ENCODE measurements at regions not wholly inside any gene's neighbourhood (a gene's known extent, or its start where the extent isn't known, plus 50 kb on each side); places are given as distances from the start of the nearest gene placed in this dataset.

GRCh38 chr1:192108161-192108560 lies 50.1 kb upstream of the RGS18 start:
- intact Hi-C loops (cut with micrococcal nuclease) (no loop called here), in situ Hi-C loops (cut with MboI) (no loop called here)
- H3K36me3 ChIP-seq (ENCODE audit: control insufficient read depth, insufficient read depth, low read length), result no peaks in the 10 kb centered on the region
- peak overlapping the region in 1 of 2 experiments; percentile 53; a peak in 2 of 4 replicates for H3K9ac ChIP-seq (ENCODE audit: insufficient read depth in 1 of 2, low read depth in 2 of 2, low read length in 2 of 2)
- peak; percentile 85 for FAIRE-seq
- WGBS (ENCODE audit: insufficient coverage, low coverage, missing lambda C conversion rate), result 0% methylated on average over 2 of the region's 2 CpGs
- no peaks in the 10 kb centered on the region for H4K20me1 ChIP-seq (replicated peaks; ENCODE audit: control insufficient read depth, insufficient read depth, low read length)
- peak; percentile 53 to 89 (median 68) for DNase-seq (ENCODE audit: extremely low read depth in 1 of 4, low spot score in 3 of 4)
- H3K79me2 ChIP-seq (ENCODE audit: control insufficient read depth, insufficient read depth, low read length), result no peaks in the 10 kb centered on the region
- ATAC-seq, result peak; percentile 98
- no peaks in the 10 kb centered on the region for H3K27me3 ChIP-seq (ENCODE audit: control insufficient read depth in 2 of 2, insufficient read depth in 2 of 2, low read length in 2 of 2)
- H3K4me1 ChIP-seq (replicated peaks in 1 of 2; ENCODE audit: control insufficient read depth in 2 of 2, insufficient read depth in 2 of 2, low read length in 2 of 2), result peaks cover 5% of the 10 kb centered on the region in 2 experiments; a peak in 3 of 5 replicates
- POLR2A ChIA-PET, result interaction anchor here (0.6 to 1.1 kb wide), 4 partner anchors 16 to 88 kb away, joined by 3 to 8 read pairs (median 3); no protein-coding TSS in a partner anchor
- peak overlapping the region; percentile 28; the same call in 1 of the 2 replicates for H3K4me2 ChIP-seq (ENCODE audit: insufficient read depth, low read length)
- peak overlapping the region; percentile 73 for H3K27ac ChIP-seq (ENCODE audit: extremely low read depth, low read depth, low read length)
- no peaks in the 10 kb centered on the region for H3K9me1 ChIP-seq (ENCODE audit: control insufficient read depth, insufficient read depth, low read length)
- H3K9me3 ChIP-seq (replicated peaks; ENCODE audit: control insufficient read depth, insufficient read depth, low read depth, low read length), result 0 out of 2 replicates have a peak, but pooled peaks cover 2% of the 10 kb centered on the region
- BruUV-seq (replicated peaks), result no TSS peak
- CTCF ChIA-PET (ENCODE audit: low intra/inter-chr PET ratio), result no interaction called here
- H2AFZ ChIP-seq (ENCODE audit: low read depth, low read length), result peak overlapping the region; percentile 83
- no peak overlapping the region for H3K4me3 ChIP-seq
- TF ChIP-seq POLR2AphosphoS5 (IDR thresholded peaks at IDR 0.05; ENCODE audit: control insufficient read depth, insufficient read depth, low read depth, low read length) (peak; percentile 93), YY1 (IDR thresholded peaks at IDR 0.05; ENCODE audit: borderline replicate concordance in 1 of 3, control insufficient read depth in 1 of 3, extremely low read depth in 1 of 3, insufficient read depth in 3 of 3, insufficient read length in 1 of 3, insufficient replicate concordance in 2 of 3, low read depth in 1 of 3, low read length in 2 of 3) (peak in 1 of 3 experiments; percentile 22), ZNF143 (CRISPR knock-in tag; IDR thresholded peaks at IDR 0.05) (no peak), CTCF (IDR thresholded peaks at IDR 0.05 in 2 of 3, conservative IDR thresholded peaks at IDR 0.05 in 1 of 3; ENCODE audit: insufficient read depth in 2 of 3, low read depth in 1 of 3, low read length in 3 of 3) (peak in 2 of 3 experiments; percentile 21 to 29; a peak in 2 of 6 replicates), ZNF76 (CRISPR knock-in tag; IDR thresholded peaks at IDR 0.05; ENCODE audit: borderline replicate concordance) (no peak), HNRNPUL1 (IDR thresholded peaks at IDR 0.05; ENCODE audit: low read length) (no peak), NR4A1 (CRISPR knock-in tag; IDR thresholded peaks at IDR 0.05) (no peak), NR4A1 (tag; IDR thresholded peaks at IDR 0.05) (no peak), RCOR1 (IDR thresholded peaks at IDR 0.05; ENCODE audit: borderline replicate concordance in 1 of 2, low read depth in 2 of 2, low read length in 2 of 2) (peak; percentile 54 to 79; a peak in 3 of 4 replicates), ETV5 (CRISPR knock-in tag; IDR thresholded peaks at IDR 0.05; ENCODE audit: low read depth) (peak; percentile 64; the same call in 1 of the 2 replicates), UBTF (IDR thresholded peaks at IDR 0.05; ENCODE audit: borderline replicate concordance in 1 of 2, low read depth in 2 of 2, low read length in 2 of 2) (no peak), SMARCE1 (IDR thresholded peaks at IDR 0.05) (peak; percentile 57; the same call in 1 of the 2 replicates), ZNF354B (CRISPR knock-in tag; IDR thresholded peaks at IDR 0.05) (no peak), MIER1 (IDR thresholded peaks at IDR 0.05; ENCODE audit: low read depth) (no peak), STAT5A (IDR thresholded peaks at IDR 0.05; ENCODE audit: borderline replicate concordance, low read length) (peak; percentile 76; the same call in 1 of the 2 replicates), ZNF696 (CRISPR knock-in tag; conservative IDR thresholded peaks at IDR 0.05) (no peak), KLF16 (IDR thresholded peaks at IDR 0.05) (peak; percentile 84), RNF2 (IDR thresholded peaks at IDR 0.05) (no peak), TCF3 (CRISPR knock-in tag; IDR thresholded peaks at IDR 0.05) (peak; percentile 97)
